RKO (cell line): ENCODE measurements at regions not wholly inside any gene's neighbourhood (a gene's known extent, or its start where the extent isn't known, plus 50 kb on each side); places are given as distances from the start of the nearest gene placed in this dataset.
"Not testable (repeated sequence)": the region's sequence is repeated elsewhere in the genome, so short reads cannot be mapped to it uniquely, and the experiment has no call there.

Experiments
- DNase-seq: peaks from one replicate; pipeline ENCODE4 v3.0.0-alpha.2; 2016; ENCODE audit warnings: low spot score

DNA sequence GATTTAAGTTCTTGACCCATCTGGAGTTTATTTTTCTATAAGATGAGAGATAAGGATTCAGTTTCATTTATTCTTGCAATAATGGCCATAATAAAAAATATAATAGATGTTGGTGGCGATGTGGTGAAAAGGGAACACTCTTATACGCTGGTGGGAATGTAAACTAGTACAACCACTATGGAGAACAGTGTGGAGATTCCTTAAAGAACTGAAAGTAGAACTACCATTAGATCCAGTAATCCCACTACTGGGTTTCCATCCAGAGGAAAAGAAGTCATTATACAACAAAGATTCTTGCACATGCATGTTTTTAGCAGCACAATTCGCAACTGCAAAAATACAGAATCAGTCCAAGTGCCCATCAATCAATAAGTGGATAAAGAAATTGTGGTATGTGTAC, 1040.5 kb upstream of the GYPC start:
- DNase-seq, result no peak

DNA sequence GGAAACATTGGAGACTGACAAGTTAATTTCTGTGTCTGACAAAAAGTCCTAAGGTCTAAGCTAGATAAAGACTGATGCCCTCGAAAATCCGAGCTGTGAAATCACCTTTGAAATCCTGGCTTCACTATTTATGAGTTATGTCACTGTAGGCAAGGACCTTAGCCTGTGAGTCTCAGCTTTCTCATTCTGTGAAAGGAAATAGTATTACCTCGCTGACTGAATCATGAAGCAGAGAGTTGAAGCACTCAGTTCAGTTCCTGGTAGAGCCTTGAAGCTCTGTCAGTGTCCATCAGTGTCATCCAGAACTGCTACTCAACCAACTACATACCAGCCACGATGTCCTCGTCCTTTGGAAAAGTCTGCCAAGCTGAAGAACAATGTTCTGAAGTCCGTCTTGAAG, 1025.6 kb upstream of the GYPC start:
- no peak for DNase-seq

DNA sequence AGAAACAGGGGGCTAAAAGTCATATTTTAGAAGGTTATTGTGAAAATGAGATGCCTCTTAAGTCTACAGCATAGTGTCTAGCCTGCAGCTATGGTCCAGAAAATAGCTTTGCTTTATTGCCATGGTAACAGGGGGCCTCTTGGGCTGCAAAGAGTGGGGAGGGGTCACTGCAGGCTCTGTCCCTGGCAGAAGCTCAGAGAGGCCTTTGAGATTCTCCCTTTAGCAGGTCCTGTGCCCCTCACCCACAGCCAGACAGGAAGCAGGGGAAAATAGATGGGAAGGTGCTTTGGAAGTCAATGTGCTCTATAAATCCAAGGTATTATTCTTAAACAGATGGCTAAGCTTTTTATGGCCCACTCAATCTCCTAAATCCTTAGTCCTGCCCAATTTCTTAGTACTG, 1021.3 kb upstream of the GYPC start:
- no peak for DNase-seq

DNA sequence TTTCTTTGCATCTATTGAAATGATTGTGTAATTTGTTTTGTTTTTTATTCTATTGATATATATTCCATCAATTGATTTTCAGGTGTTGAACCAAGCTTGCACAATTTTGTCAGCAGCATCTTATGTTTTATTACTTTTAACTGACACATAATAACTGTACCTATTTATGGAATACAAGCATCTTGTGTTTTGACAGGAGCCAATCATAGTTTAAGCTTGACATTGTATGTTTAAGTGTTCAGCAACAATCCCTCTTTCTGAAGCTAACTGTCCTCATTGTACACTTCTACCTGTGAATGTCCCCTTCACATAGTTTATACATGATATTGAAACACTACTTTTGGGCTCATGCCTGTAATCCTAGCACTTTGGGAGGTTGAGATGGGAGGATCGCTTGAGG, 1017.6 kb upstream of the GYPC start:
- no peak for DNase-seq

- DNase-seq, result no peak
Measured at GRCh38 chr2:125642032-125642431, 1013.9 kb upstream of the GYPC start.

GRCh38 chr2:125643128-125643527, 1012.8 kb upstream of the GYPC start:
- no peak for DNase-seq

DNA sequence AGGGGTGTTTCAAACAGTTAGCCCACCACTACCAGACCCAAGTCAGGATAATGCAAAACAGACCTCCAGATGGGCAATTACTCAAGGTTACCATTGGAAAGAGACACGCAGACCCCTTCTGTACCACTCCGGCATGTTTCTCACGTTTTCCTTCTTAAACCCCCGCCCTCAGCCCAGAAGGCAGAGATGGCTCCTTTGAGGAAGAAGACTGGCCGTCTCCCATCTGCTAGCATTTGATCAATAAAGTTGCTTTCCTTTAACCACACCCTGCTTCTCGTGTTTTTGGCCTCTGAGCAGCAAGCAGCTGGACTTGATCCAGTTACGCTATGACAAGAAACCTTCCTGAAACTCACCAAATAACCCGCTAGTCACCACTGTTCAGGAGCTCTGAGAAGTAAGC, 1012.4 kb upstream of the GYPC start:
- no peak for DNase-seq

GRCh38 chr2:125644257-125644656, 1011.7 kb upstream of the GYPC start:
- no peak for DNase-seq

- DNase-seq, result no peak
Measured at GRCh38 chr2:125652280-125652679, 1003.7 kb upstream of the GYPC start.

GRCh38 chr2:125654226-125654625, 1001.7 kb upstream of the GYPC start:
- DNase-seq, result no peak

DNA sequence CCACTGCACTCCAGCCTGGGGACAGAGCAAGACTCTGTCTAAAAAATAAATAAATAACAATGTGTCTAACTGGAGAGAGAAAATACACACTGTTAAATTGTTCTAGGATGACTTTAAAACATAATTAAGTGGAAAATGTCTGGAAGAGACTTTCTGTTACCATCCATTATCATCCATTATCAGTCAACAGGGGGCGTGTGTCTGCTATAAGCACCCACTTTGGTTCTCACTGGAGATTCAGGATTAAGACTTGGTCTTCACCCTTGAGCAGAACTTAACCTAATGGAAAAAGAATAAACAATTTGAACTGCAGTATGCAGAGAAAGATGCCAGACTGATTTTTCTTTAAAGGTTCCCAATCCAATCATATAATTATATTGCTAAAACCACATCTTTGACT, 999.8 kb upstream of the GYPC start:
- no peak for DNase-seq

DNA sequence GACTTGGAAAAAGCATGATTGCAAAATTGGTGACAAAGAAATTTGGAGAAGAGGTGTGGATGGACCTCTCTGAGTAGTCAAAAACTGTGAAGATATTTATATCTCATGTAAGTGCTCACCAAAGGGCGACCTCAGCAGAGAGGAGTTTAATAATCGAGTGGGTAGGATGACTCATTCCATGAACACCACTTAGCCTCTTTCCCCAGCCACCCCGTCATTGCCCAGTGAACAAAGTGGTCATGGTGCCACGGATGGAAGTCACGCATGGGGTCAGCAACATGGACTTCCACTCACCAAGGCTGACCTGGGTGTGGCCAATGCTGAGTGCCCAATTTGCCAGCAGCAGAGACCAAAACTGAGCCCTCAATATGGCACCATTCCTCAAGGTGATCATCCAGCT, 997.4 kb upstream of the GYPC start:
- DNase-seq, result no peak

GRCh38 chr2:125660369-125660768, 995.6 kb upstream of the GYPC start:
- DNase-seq, result not testable (repeated sequence)

DNA sequence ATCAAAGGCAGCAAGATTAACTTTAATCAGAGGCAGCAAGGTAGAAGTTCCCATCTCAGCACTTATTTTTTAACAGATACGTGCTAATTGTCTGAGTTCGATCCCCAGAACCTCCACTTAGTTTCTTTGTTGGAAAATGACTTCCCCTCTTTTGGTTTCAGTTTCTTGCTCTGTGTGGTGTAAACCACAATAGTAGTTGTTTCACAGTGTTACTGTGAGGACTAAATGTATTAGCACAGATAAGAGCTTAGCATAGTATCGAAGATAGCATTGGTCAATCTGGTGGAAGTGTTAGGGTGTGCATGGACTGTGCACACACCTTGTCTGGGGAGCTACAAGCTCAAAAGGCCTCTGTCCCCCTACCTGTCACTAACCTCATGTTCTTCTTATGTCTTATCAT, 988.3 kb upstream of the GYPC start:
- no peak for DNase-seq

- DNase-seq, result no peak
Measured at GRCh38 chr2:125679903-125680302, 976.1 kb upstream of the GYPC start.

- no peak for DNase-seq
Measured at GRCh38 chr2:125680809-125681208, 975.1 kb upstream of the GYPC start.

- DNase-seq, result no peak
Measured at GRCh38 chr2:125681576-125681975, 974.4 kb upstream of the GYPC start.

DNA sequence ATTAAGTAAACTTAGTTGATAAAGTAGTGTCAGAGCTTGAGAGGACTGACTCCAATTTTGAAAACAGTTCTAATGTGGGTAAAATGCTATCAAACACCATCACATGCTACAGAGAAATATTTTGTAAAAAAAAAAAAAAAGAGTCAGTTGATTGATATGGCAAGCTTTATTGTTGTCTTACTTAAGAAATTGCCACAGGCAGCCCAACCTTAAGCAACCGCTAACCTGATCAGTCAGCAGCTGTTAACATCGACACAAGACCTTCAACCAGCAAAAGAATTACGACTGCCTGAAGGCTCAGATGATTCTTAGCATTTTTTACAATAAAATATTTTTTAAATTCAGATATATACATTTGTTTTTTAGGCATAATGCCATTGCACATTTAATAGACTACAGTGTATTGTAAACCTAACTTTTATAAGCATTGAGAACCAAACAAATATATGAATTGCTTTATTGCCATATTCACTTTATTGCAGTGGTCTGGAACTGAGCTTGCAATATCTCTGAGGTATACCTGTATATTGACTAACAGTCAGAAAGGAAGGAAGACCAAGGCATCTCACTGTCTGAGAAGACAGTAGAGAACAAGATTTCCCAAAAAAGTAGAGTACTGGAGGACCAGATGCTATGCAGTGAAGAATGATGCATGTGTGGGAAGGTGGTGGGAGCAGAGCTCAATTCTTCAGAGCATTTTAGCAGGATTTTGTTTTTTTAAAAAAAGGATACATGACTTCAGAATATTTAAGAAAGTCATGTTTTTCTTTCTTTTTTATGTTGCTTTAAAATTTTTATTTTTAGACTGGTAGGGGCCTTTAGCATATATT, 973.8 kb upstream of the GYPC start:
- DNase-seq, result no peak

- DNase-seq, result no peak
Measured at GRCh38 chr2:125684256-125684655, 971.7 kb upstream of the GYPC start.

GRCh38 chr2:125684932-125685331, 971.0 kb upstream of the GYPC start:
- DNase-seq, result no peak

- DNase-seq, result no peak
Measured at GRCh38 chr2:125696560-125696959, 959.4 kb upstream of the GYPC start.

GRCh38 chr2:125698280-125698679, 957.7 kb upstream of the GYPC start:
- no peak for DNase-seq

DNA sequence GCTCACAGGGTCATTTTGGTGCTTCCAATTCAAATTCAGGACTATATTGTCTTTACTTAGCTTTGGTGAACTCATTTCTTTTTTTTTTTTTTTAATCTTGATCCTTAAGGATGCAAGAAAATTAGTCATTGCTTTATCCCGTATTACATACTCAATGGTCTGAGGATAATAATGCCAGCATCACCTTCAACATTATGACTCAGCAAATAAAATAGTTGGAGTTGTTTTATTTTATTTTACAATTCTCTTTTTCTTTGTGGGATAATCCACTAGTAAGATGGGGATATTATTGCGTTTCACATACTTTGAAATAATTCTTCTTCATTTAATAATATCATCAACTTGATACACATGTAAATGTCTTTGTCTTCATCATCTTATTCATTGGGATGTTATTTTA, 954.9 kb upstream of the GYPC start:
- DNase-seq, result no peak

DNA sequence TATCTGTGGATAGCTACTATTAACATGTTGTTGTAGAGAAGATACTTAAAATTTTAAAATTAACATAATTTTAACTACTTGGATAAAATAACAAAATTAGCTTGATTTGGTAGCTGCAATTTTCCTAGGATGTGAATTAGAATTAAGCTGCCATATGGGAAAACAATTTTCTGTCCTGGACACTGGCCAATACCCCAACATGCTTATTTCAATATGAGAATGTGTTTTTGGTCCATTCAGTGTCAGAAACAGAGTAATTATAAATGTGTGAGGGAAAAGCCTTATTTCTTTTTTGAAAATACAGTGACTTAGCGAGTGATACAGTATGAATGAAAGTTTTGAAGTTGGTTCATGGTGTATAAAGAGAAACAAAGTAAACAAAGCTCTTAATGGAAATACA, 948.3 kb upstream of the GYPC start:
- no peak for DNase-seq
